ENCODE measurements at regions not wholly inside any gene's neighbourhood (a gene's known extent, or its start where the extent isn't known, plus 50 kb on each side); places are given as distances from the start of the nearest gene placed in this dataset.

- no peak for DNase-seq (ENCODE audit: low spot score)
- intact Hi-C loops (cut with DNase I), result no loop called here
- no peak for ATAC-seq
Measured at GRCh38 chr11:115775846-115776245, 271.6 kb upstream of the CADM1 start.

- intact Hi-C loops (cut with DNase I), result no loop called here
- DNase-seq (ENCODE audit: low spot score) (no peak), ATAC-seq (no peak)
Measured at GRCh38 chr11:115774756-115775155, 270.5 kb upstream of the CADM1 start.

- ATAC-seq (no peak), DNase-seq (ENCODE audit: low spot score) (no peak)
Measured at GRCh38 chr11:115769891-115770290, 265.7 kb upstream of the CADM1 start.

GRCh38 chr11:115767883-115768282, 263.7 kb upstream of the CADM1 start:
- no peak for DNase-seq (ENCODE audit: low spot score)
- intact Hi-C loops (cut with DNase I), result no loop called here

More at GRCh38 chr11:115769891-115770290, 265.7 kb upstream of the CADM1 start:
- intact Hi-C loops (cut with DNase I), result no loop called here

DNA sequence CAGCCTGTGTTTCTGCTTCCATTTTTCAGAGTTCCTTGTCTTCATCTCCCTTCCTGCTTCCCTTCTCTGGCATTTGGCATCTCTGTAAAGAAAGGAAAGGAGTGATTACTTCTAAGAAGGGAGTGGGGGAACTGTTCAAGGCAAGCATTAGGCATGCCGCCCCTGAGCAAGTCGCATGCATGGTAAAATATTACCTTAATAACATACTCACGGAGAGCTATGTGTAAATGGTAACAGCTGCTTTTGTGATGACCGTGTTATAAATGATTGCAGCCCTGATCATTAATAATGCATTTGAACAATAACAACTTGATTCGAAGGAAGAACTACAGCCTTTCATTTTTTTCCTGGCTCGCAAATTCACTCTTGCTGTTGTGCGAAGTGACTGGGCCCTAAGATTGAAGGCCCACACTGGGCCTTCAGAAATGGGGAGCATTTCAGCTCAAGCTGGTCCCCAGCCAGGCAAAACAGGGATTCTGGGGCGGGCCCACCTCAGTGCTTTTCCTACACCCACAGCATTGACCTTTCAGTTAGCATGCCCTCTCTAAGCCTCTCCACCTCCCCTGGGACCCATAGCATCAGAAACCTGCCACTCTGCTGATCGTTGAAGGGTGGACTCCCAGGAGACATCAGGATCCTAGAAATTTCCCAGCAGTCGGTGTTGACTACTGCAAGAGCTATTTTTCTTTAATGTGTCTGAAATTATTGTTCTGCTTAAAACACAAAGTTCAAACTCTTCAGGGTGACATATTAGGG, 263.0 kb upstream of the CADM1 start:
- no peak for DNase-seq (ENCODE audit: low spot score)
- ATAC-seq, result no peak
- intact Hi-C loops (cut with DNase I), result no loop called here

More at GRCh38 chr11:115767883-115768282, 263.7 kb upstream of the CADM1 start:
- no peak for ATAC-seq

- ATAC-seq (no peak), DNase-seq (ENCODE audit: low spot score) (no peak)
- intact Hi-C loops (cut with DNase I), result no loop called here
Measured at GRCh38 chr11:115766561-115766960, 262.3 kb upstream of the CADM1 start.

GRCh38 chr11:115765803-115766239, 261.6 kb upstream of the CADM1 start:
- no peak for ATAC-seq
- intact Hi-C loops (cut with DNase I), result no loop called here
- no peak for DNase-seq (ENCODE audit: low spot score)

DNA sequence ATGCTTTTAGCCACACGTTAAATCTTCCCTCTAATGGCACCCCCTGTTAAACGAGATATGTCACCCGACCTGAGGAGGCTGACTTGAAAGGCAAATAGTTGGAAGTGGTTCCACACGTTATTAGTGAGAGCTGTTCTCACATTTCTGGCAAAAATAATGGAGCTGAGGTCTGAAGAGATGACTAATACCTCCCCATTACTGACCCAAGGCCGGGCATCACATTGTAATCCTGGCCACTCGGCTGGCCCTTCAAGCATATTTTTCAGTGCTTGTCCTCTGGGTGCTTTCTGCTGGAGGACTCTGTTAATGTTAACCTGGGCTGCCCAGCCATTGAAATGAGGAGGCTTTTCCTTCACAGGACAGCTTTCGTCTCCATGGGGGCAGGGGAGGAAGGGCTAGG, 260.0 kb upstream of the CADM1 start:
- ATAC-seq (no peak), DNase-seq (ENCODE audit: low spot score) (peak; percentile 1)
- intact Hi-C loops (cut with DNase I), result no loop called here

GRCh38 chr11:115761817-115762216, 257.6 kb upstream of the CADM1 start:
- intact Hi-C loops (cut with DNase I), result no loop called here
- ATAC-seq, result no peak
- DNase-seq (ENCODE audit: low spot score), result no peak

DNA sequence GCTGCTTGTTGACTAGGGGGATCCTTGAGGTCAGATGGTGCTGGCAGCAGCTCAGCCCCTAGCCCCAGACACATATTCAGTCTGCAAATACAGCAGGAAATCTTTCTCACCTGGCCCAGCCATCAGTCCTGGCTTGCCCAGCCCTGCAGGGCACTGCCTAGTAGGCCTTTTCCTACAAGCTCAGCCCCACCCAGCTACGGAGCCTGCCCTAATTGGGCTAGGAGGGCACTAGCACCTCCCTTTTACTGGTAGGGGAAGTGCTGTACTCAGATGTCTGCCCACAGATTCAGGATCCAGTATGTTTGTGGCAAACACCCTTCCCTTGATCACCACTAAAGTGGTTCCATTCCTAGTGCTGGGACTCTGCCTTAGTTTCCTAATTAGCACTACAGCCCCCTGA, 257.1 kb upstream of the CADM1 start:
- no peak for ATAC-seq
- intact Hi-C loops (cut with DNase I), result no loop called here
- DNase-seq (ENCODE audit: low spot score), result no peak

DNA sequence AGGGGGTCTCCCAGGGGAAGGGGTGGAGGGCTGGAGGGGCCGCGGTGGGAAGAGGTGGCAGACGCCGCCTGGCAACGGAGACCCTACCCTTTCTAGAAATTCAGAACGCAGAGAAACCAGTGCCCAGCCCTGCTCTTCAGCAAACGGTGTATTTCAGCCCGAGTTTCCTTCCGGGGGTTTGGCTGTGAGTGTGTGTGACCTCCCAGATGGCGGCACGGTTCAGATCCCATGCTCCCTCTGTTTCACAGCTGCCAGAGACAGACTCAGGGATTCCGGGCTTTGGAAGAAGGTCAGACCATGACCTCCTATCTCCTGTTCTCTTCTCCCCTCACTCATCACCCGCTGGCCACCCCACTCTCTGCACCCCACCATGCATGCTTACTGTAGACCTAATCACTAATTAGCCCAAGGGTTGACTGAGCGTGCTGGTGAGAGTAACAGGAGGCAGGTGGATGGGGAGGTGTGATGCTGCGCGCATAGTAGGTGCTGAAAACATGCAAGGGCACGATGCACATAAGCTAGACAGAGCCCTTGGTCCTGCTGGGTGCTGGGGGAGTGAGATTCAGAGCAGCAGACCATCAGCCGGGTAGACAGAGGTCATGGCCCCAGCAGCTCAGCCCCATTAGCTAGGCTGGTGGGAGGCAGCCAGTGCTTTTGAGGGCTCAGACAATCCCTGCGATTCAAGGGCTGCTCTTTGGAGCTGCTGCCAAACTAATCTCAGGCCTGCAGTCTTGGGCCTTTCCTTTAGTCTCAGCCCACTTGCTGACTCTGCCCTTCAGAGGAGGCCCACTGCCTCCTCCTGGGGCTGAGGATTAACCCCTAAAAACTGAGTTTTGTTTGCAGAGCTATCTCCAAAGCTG, 256.5 kb upstream of the CADM1 start:
- ATAC-seq (peak; percentile 67), DNase-seq (ENCODE audit: low spot score) (no peak)
- intact Hi-C loops (cut with DNase I), result no loop called here

GRCh38 chr11:115759622-115760460, 255.6 kb upstream of the CADM1 start:
- ATAC-seq (peak; percentile 68), DNase-seq (ENCODE audit: low spot score) (peak; percentile 76)
- intact Hi-C loops (cut with DNase I), result no loop called here

- intact Hi-C loops (cut with DNase I), result no loop called here
- DNase-seq (ENCODE audit: low spot score), result no peak
- no peak for ATAC-seq
Measured at GRCh38 chr11:115758011-115758410, 253.8 kb upstream of the CADM1 start.

DNA sequence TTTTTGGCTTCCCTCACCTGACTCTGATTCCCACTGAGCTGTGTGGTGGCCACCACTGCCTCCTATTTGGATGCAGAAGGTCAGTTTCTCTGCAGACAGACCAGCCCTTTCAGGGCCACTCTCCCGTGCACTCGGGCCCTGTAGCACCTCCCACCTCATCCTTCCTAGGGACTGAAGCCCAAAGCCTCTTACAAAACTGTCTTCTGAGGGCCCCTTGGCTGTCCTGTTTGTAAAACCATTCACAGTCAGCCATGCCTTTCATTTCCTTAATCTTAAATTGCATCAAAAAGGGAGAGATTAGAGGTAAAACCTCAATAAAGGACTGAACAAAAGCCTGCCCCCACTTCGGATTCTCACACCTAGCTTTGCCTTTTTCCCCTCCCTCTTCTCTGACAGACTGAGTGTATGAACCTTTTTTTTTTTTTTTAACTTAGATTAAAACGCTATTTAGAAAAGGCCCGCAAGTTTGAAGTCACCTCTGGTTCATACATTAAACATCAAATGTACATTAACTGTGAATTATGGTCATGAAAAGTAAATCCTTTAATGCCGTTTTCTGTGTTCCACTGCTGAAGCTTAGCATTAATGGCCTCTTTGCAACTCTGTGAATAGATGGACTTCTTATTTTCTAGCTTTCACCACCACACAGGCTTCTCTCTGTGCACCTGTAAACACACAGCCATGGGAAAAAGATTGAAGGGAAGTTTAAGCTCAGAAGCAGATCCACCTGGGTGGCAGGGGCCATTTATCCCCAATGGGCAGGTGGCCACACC, 247.2 kb upstream of the CADM1 start:
- intact Hi-C loops (cut with DNase I), result no loop called here
- ATAC-seq (no peak), DNase-seq (ENCODE audit: low spot score) (peak; percentile 6)

GRCh38 chr11:115745610-115746512, 241.6 kb upstream of the CADM1 start:
- DNase-seq (ENCODE audit: low spot score) (no peak), ATAC-seq (peak; percentile 20)
- intact Hi-C loops (cut with DNase I), result no loop called here

GRCh38 chr11:115745066-115745465, 240.9 kb upstream of the CADM1 start:
- DNase-seq (ENCODE audit: low spot score), result no peak

DNA sequence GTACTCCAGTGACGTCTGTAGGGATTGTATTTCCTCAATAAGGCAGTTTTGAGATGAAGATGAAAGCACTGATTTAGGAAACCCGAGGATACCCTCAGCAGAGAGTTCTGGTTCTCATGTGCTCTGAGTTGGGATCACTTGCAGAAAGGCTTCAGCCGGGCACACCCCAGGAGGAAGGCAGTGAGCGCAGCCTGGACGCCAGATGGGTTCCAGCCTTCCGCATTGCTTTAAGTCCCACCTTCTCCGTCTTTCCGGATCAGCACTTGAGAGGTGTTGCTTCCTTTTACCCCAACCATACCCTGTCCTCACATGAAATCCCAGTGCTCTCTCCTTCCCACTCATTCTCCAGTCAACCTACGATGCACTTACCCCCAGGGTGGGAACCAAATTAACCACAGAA, 239.5 kb upstream of the CADM1 start:
- ATAC-seq, result no peak
- intact Hi-C loops (cut with DNase I), result no loop called here
- no peak for DNase-seq (ENCODE audit: low spot score)

More at GRCh38 chr11:115745066-115745465, 240.9 kb upstream of the CADM1 start:
- intact Hi-C loops (cut with DNase I), result no loop called here
- ATAC-seq, result no peak

All from sciatic nerve (tissue), 2 donors.